Epithelial cell of proximal tubule (primary cell): ENCODE measurements at regions not wholly inside any gene's neighbourhood (a gene's known extent, or its start where the extent isn't known, plus 50 kb on each side); places are given as distances from the start of the nearest gene placed in this dataset.
A peak's percentile ranks its signal among the peaks of the same experiment; 100 is the strongest.

Experiments used
- DNase-seq: peaks from one replicate; pipeline ENCODE4 v3.0.0-alpha.2; 2011; ENCODE audit warnings: low read depth
- H3K4me3 ChIP-seq: 2 replicates; pipeline ENCODE4 v1.5.1; 2011; ENCODE audit warnings: low read depth, mild to moderate bottlenecking, low read length
- CTCF ChIP-seq: conservative IDR thresholded peaks from 2 replicates; pipeline ENCODE4 v1.5.1; 2012; ENCODE audit warnings: low read depth, mild to moderate bottlenecking, low read length

GRCh38 chr2:240349133-240350005 lies 86.1 kb upstream of the GPC1 start:
- TF ChIP-seq CTCF = no peak
- H3K4me3 ChIP-seq = no peak overlapping the region
- no peak for DNase-seq

- DNase-seq = no peak
- no peak overlapping the region for H3K4me3 ChIP-seq
- TF ChIP-seq CTCF = no peak
Observed at GRCh38 chr2:240350006-240350355, 85.5 kb upstream of the GPC1 start.

GRCh38 chr2:240350696-240351087 lies 84.8 kb upstream of the GPC1 start:
- DNase-seq = no peak
- no peak for TF ChIP-seq CTCF
- H3K4me3 ChIP-seq = no peak overlapping the region

GRCh38 chr2:240351088-240351741 lies 84.2 kb upstream of the GPC1 start:
- DNase-seq = no peak
- no peak for TF ChIP-seq CTCF
- H3K4me3 ChIP-seq = no peak overlapping the region

- DNase-seq = peak; percentile 59
- no peak overlapping the region for H3K4me3 ChIP-seq
- no peak for TF ChIP-seq CTCF
Observed at GRCh38 chr2:240351826-240352426, 83.5 kb upstream of the GPC1 start.

- no peak for TF ChIP-seq CTCF
- no peak for DNase-seq
- no peak overlapping the region for H3K4me3 ChIP-seq
Observed at GRCh38 chr2:240353086-240353798, 82.2 kb upstream of the GPC1 start.
